Epithelial cell of prostate (primary cell): ENCODE measurements at regions not wholly inside any gene's neighbourhood (a gene's known extent, or its start where the extent isn't known, plus 50 kb on each side); places are given as distances from the start of the nearest gene placed in this dataset.
"Not testable (repeated sequence)": the region's sequence is repeated elsewhere in the genome, so short reads cannot be mapped to it uniquely, and the experiment has no call there.

Source experiments
- DNase-seq: peaks from one replicate; pipeline ENCODE4 v3.0.0-alpha.2; 2011; ENCODE audit warnings: low read depth, low spot score
- H3K27ac ChIP-seq: fragments of 450-650 bp; 2 replicates; pipeline ENCODE4 v1.5.1; 2017; ENCODE audit warnings: mild to moderate bottlenecking

DNA sequence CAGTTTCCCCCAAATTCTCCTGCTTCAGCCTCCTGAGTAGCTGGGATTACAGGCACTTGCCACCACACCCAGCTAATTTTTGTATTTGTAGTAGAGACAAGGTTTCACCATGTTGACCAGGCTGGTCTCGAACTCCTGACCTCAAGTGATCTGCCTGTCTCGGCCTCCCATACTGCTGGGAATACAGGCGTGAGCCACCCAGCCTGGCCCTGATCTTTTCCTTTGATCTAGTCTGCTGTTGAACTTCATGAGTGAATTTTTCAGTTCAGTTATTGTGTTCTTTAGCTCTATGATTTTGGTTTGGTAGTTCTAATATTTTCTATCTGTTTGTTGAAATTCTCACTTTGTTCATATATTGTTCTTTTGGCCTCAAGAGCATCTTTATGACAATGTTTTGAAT, 83.4 kb upstream of the RAP2C start:
- H3K27ac ChIP-seq, DNase-seq: not testable (repeated sequence)

DNA sequence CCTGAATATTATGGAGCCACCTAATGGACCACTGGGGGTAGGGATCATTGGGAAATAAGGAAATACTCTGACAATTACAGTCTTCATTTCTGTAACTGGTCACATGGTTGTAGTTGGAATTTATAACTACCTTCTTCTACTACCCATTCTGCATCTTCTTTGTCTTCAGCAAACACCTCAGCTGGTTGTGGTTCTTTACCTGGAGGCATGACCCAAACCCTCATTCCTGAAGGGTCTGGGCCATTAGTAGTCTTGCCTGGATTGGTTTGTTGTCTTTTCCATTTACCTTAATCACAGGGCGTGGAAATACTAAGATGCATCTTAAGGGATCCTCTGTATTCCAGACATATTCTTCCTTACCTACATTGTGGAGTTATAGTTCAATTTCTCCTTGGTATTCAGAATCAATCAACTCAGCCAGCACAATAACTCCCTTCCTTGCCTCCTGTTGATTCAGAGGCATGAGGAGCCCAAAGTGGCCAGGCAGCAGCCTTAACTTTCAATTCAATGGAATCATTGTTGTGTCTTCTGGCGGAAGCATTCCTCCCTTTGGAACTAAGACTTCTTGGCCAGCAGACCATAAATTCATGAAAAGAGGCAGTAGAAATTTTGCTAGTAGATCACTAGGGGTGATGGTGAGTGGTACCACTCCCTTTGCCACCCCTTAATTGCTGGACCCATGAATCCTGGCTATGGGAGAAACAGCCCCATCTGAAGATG, 75.7 kb upstream of the RAP2C start:
- H3K27ac ChIP-seq, result no peak overlapping the region
- no peak for DNase-seq

DNA sequence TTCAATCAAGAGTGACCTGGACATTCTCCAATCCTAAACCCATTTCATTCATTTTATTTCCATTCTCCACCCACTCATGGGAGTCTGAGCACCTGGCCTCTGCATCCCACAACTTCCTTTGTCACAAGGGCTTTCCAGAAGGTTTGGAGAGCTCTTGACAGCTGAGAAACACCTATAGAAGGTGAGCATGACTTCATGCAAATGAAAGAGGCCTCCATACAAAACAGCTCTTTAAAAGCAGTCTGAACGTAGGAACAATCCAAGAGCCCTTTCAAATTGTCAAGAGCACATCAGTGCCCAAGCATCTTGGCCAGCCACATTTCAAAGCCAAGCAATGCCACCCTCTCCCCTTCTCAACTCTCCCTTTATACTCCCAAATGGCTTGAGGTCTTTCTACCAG, 74.9 kb upstream of the RAP2C start:
- DNase-seq, result no peak
- H3K27ac ChIP-seq, result no peak overlapping the region

DNA sequence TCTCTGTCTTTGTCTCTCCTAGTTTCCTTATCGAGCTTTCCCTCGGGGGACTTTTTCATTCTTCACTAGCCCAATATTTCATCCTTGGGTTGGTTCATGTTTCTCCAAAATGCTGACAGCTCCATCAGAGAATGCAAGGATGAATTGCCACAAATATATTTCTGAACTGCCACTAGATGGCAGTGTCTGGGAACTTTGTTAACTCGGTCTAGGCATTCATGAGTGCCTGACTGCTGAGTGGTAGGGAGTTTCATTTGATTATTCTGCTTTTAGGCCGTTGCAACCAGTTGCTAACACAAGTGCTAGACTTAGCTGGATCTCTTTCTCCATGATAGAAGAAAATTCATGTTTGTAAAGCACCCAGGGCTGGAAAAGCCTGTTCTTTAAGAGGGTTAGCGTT, 73.5 kb upstream of the RAP2C start:
- no peak overlapping the region for H3K27ac ChIP-seq
- no peak for DNase-seq

DNA sequence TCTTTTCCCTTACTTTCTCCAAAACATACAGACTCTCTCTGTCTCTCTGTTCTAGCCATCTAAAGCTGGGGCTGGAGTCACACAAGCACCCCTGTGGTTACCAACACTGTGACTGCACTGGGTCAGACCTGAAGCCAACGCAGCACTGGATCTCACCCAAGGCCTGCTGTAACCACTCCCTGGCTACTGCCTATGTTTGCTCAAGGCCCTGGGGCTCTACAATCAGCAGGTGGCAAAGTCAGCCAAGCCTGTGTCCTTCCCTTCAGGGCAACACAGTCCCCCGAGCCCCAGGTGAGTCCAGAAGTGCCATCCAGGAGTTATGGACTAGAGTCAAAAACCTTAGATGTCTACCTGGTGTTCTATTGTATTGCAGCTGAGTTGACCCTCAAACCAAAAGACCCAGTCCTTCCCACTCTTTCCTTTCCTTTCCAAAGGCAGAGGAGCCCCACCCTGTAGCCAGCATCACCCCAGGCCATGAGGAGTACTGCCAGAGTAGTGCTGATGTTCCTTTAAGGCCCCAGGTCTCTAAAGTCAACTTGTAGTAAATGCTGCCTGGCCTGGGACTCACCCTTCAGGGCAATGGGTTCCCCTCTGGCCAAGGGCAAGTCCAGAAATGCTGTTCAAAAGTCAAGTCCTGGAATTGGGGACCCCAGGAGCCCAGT, 58.8 kb upstream of the RAP2C start:
- DNase-seq, result no peak
- no peak overlapping the region for H3K27ac ChIP-seq

DNA sequence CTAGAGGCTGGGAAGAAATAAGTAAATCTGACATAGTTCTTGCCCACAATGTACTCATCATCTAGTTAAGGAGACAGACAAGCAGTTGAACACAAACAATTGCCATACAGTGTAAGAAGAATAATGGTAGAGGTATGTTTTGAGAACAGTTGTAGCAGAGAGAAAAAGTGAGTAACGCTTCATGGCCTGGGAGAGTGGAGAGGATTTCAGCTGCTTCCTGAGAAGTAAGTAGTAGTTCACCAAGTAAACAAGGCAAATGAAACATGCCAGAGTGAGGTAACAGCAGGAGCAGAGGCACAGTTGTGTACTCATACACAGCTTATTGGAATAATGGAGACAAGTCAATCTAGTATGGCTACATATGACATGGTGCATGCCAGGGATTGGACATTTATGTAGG, 53.6 kb upstream of the RAP2C start:
- H3K27ac ChIP-seq, result peak overlapping the region; percentile 83
- DNase-seq, result no peak

DNA sequence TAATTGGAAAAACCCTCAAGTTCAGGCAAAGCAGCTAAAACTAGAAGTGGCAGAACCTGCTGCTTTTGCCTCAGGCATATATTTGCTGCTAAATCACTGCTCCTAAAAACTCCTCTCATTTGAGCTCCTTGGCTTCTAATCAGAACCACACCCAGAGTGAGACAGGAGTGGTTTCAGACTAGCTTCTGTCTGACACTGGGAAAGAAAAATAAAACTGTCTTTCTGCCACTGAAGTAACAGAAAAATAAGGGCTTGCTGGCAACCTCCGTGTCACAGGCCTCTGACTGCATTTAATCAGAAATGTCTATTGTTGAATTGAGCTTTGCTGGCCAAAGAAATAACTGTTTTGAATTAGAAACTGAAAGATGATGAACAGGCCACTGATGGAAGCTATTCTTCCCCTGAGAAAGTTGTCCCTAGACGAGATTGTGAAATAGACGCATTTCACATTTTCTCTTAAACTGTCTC, 52.1 kb upstream of the RAP2C start:
- peak overlapping the region; percentile 83 for H3K27ac ChIP-seq
- peak; percentile 58 for DNase-seq

DNA sequence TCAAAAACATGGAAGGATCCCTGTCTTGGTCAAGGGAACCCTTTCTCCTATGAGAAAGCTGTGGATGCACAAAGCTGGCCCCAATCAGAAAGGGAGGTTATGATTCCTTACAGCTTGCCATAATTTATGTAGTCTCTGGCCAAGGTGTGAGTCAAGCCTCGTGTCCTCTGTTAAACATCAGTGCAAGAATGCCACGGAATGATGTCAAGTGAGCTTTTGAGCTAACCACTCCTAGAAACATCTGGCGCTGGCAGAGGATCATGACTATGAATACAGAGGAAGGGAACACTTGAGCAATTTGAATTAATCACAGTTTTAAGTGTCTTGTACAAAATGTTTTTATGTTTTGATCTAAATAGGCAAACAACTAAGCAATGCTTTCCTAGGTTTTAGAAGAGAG, 51.5 kb upstream of the RAP2C start:
- peak overlapping the region; percentile 83 for H3K27ac ChIP-seq
- peak; percentile 80 for DNase-seq

DNA sequence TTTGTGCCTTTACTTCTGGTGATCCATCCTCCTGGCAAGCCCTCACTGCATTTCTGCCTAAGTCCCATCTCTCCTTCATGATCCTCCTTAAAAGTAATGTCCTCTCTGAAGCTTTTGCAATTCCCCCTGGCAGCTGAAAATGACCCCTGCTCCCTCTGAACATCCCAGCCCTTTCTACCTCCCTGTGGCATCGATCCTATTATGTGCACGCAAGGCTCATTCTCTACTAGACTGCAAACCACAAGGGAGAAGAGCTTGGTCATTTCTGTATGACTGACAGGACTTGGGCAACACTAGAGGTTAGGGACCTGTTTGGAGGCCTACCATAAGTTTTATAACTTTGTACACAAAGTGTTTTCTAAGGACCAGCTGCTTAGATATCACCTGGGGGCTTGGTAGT, 50.8 kb upstream of the RAP2C start:
- peak overlapping the region; percentile 83 for H3K27ac ChIP-seq
- no peak for DNase-seq
